GM23338 (cell line): ENCODE measurements at regions not wholly inside any gene's neighbourhood (a gene's known extent, or its start where the extent isn't known, plus 50 kb on each side); places are given as distances from the start of the nearest gene placed in this dataset.

Source experiments
- ATAC-seq: fragments of 200-7000 bp; cut with Tn5 transposase; 3 replicates; pipeline ENCODE4 v1.9.1; 2020
- DNase-seq: peaks from one replicate; pipeline ENCODE4 v3.0.0-alpha.2; 2015; ENCODE audit warnings: low spot score
- H2AFZ ChIP-seq: fragments of 200-600 bp; sonication (generic); 2 replicates; pipeline ENCODE4 v1.8.0; 2016; ENCODE audit warnings: antibody characterized with exemption, mild to moderate bottlenecking, moderate library complexity
- H3F3A ChIP-seq: fragments of 200-600 bp; sonication (generic); replicated peaks from 2 replicates; pipeline ENCODE4 v1.8.0; 2017; ENCODE audit warnings: antibody characterized with exemption, mixed run types, low read depth
- H3K27ac ChIP-seq: fragments of 200-600 bp; sonication (generic); 2 replicates; pipeline ENCODE4 v1.6.1; 2016; ENCODE audit warnings: low read depth
- H3K27me3 ChIP-seq: fragments of 200-600 bp; sonication (generic); 2 replicates; pipeline ENCODE4 v1.8.0; 2016; ENCODE audit warnings: mild to moderate bottlenecking, mixed run types, moderate library complexity; ENCODE audit not compliant: insufficient read depth
- H3K36me3 ChIP-seq: fragments of 200-600 bp; sonication (generic); 2 replicates; pipeline ENCODE4 v1.8.0; 2016; ENCODE audit warnings: mild to moderate bottlenecking; ENCODE audit not compliant: insufficient read depth
- H3K4me1 ChIP-seq: fragments of 200-600 bp; sonication (generic); 2 replicates; pipeline ENCODE4 v1.8.0; 2016; ENCODE audit warnings: mild to moderate bottlenecking, moderate library complexity; ENCODE audit not compliant: insufficient read depth
- H3K4me2 ChIP-seq: fragments of 200-600 bp; sonication (generic); 2 replicates; pipeline ENCODE4 v1.7.1; 2017; ENCODE audit warnings: mixed run types
- H3K4me3 ChIP-seq: fragments of 200-600 bp; sonication (generic); 2 replicates; pipeline ENCODE4 v1.6.1; 2016; ENCODE audit warnings: mixed run types
- H3K79me2 ChIP-seq: fragments of 200-600 bp; sonication (generic); replicated peaks from 2 replicates; pipeline ENCODE4 v1.8.0; 2017; ENCODE audit warnings: mild to moderate bottlenecking; ENCODE audit not compliant: insufficient read depth
- H3K9me2 ChIP-seq: fragments of 200-600 bp; sonication (generic); 2 replicates; pipeline ENCODE4 v1.8.0; 2017; ENCODE audit not compliant: insufficient read depth
- H4K20me1 ChIP-seq: fragments of 200-600 bp; sonication (generic); replicated peaks from 2 replicates; pipeline ENCODE4 v1.8.0; 2017; ENCODE audit warnings: mild to moderate bottlenecking; ENCODE audit not compliant: insufficient read depth
- H3K27ac Mint-ChIP-seq: 2 replicates; pipeline ENCODE4 v1.8.0; 2020; ENCODE audit warnings: inconsistent platforms, mild to moderate bottlenecking, moderate library complexity, mixed read lengths
- H3K27me3 Mint-ChIP-seq: 3 replicates; pipeline ENCODE4 v1.8.0; 2022; ENCODE audit warnings: low read depth, mild to moderate bottlenecking, moderate library complexity, mixed read lengths, inconsistent platforms; ENCODE audit not compliant: insufficient read depth, poor library complexity
- H3K36me3 Mint-ChIP-seq: 3 replicates; pipeline ENCODE4 v1.8.0; 2021; ENCODE audit warnings: low read depth, mild to moderate bottlenecking, inconsistent platforms, moderate library complexity, mixed read lengths
- H3K4me1 Mint-ChIP-seq: 3 replicates; pipeline ENCODE4 v1.8.0; 2020; ENCODE audit warnings: mild to moderate bottlenecking, inconsistent platforms, mixed read lengths
- H3K4me3 Mint-ChIP-seq: 3 replicates; pipeline ENCODE4 v1.8.0; 2021; ENCODE audit warnings: moderate library complexity, mild to moderate bottlenecking, inconsistent platforms, mixed read lengths
- H3K9me3 Mint-ChIP-seq: 3 replicates; pipeline ENCODE4 v1.8.0; 2020; ENCODE audit warnings: moderate library complexity, mild to moderate bottlenecking, inconsistent platforms, mixed read lengths
- CREB1 ChIP-seq: fragments of 250-450 bp; sonication (Bioruptor Pico); IDR thresholded peaks from 2 replicates; pipeline ENCODE4 v1.5.0; 2020; ENCODE audit warnings: low read depth, mild to moderate bottlenecking, moderate library complexity
- EZH2 ChIP-seq: fragments of 200-600 bp; sonication (generic); IDR thresholded peaks from one replicate; pipeline ENCODE4 v1.8.0; 2017; ENCODE audit warnings: antibody characterized with exemption, mild to moderate bottlenecking, low read depth; ENCODE audit not compliant: unreplicated experiment
- EZH2phosphoT487 ChIP-seq: fragments of 200-600 bp; sonication (generic); IDR thresholded peaks from one replicate; pipeline ENCODE4 v1.8.1; 2018; ENCODE audit warnings: antibody characterized with exemption; ENCODE audit not compliant: unreplicated experiment
- JUNB ChIP-seq: IDR thresholded peaks from one replicate; pipeline ENCODE4 v1.6.1; 2016; ENCODE audit warnings: antibody characterized with exemption; ENCODE audit not compliant: unreplicated experiment
- NANOG ChIP-seq: IDR thresholded peaks from 2 replicates; pipeline ENCODE4 v1.6.1; 2016; ENCODE audit warnings: antibody characterized with exemption, borderline replicate concordance
- POLR2AphosphoS5 ChIP-seq: IDR thresholded peaks from 2 replicates; pipeline ENCODE4 v1.6.1; 2016; ENCODE audit warnings: antibody characterized with exemption, low read depth
- STAT1 ChIP-seq: IDR thresholded peaks from one replicate; pipeline ENCODE4 v1.6.1; 2016; ENCODE audit warnings: antibody characterized with exemption; ENCODE audit not compliant: unreplicated experiment
- ZNF114 ChIP-seq: fragments of 250-450 bp; sonication (Bioruptor Pico); IDR thresholded peaks from 2 replicates; pipeline ENCODE4 v1.5.0; 2020; ENCODE audit warnings: mild to moderate bottlenecking, moderate library complexity
- ZNF331 ChIP-seq: fragments of 250-450 bp; sonication (Bioruptor Pico); IDR thresholded peaks from 2 replicates; pipeline ENCODE4 v1.5.0; 2020; ENCODE audit warnings: low read depth, mild to moderate bottlenecking, moderate library complexity
- TF ChIP-seq, protein P1 (sequence below): IDR thresholded peaks from 2 replicates; pipeline ENCODE4 v1.6.1; 2016; ENCODE audit warnings: antibody characterized with exemption
- TF ChIP-seq, protein P2 (sequence below), 2 experiments: fragments of 200-600 bp in 1 of 2; sonication (generic) in 1 of 2; conservative IDR thresholded peaks; 2 replicates each; pipeline versions ENCODE4 v1.5.1 to v1.6.1; 2016 to 2017; ENCODE audit warnings: antibody characterized with exemption in 2 of 2, low read depth in 2 of 2, mild to moderate bottlenecking in 2 of 2, moderate library complexity in 1 of 2

DNA sequence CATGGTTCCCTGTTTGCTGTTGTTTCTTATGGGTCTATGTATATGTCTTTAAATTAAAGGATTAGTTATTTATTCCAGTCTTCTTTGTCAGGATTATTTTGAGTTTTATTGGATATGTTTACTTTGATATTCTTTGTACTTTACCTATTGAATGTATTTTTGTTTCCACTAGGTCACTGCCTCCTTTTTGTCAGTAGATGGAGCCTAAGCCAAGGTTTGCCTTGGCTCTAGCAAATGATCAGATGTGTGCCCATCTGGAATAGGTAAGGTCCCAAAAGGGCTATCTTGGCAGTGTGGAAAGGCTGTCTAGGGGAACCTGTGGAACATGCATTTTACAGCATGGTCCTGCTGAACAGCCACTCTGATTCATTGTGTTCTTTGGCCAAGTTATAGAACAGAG, 337.3 kb upstream of the GHITM start:
- DNase-seq (peak; percentile 27), ATAC-seq (peak; percentile 50; the same call in 2 of the 3 replicates)
- no peaks in the 10 kb centered on the region for H4K20me1 ChIP-seq

DNA sequence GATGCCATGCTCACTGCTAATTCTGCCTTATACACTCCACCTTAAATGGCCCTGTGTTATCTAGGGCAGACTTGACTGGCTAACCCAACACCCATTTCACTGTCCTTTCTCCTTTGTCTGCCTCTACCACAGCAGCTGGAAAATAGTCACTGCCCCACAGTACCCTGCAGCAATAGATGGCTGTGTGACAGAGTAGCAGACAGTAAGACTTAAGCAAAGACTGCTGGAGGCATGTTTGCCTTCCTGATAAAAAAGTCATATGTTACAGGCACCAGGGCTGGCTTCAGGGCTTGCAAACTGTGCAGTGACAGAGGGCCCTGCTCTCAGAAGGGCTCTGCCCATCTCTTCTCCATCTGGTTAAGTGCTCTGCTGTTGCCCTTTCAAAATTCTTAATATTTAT, 332.6 kb upstream of the GHITM start:
- Mint-ChIP-seq H3K27me3 (no peaks in the 10 kb centered on the region), H3K27ac (no peak overlapping the region), H3K9me3 (peaks cover 7% of the 10 kb centered on the region; the same call in 1 of the 3 replicates), H3K36me3 (no peaks in the 10 kb centered on the region), H3K4me3 (no peak overlapping the region), H3K4me1 (no peaks in the 10 kb centered on the region)
- Histone ChIP-seq H2AFZ (no peak overlapping the region), H3K9me2 (no peaks in the 10 kb centered on the region), H3K27ac (no peak overlapping the region), H3K36me3 (no peaks in the 10 kb centered on the region), H3F3A (no peaks in the 10 kb centered on the region), H4K20me1 (no peaks in the 10 kb centered on the region), H3K4me1 (no peaks in the 10 kb centered on the region), H3K79me2 (no peaks in the 10 kb centered on the region), H3K4me3 (no peak overlapping the region), H3K4me2 (no peak overlapping the region), H3K27me3 (no peaks in the 10 kb centered on the region)
- DNase-seq (no peak), ATAC-seq (no peak)
- no peak for TF ChIP-seq EZH2phosphoT487
- TF ChIP-seq, protein P1, sequence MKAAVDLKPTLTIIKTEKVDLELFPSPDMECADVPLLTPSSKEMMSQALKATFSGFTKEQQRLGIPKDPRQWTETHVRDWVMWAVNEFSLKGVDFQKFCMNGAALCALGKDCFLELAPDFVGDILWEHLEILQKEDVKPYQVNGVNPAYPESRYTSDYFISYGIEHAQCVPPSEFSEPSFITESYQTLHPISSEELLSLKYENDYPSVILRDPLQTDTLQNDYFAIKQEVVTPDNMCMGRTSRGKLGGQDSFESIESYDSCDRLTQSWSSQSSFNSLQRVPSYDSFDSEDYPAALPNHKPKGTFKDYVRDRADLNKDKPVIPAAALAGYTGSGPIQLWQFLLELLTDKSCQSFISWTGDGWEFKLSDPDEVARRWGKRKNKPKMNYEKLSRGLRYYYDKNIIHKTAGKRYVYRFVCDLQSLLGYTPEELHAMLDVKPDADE = no peak
- TF ChIP-seq, protein P2, sequence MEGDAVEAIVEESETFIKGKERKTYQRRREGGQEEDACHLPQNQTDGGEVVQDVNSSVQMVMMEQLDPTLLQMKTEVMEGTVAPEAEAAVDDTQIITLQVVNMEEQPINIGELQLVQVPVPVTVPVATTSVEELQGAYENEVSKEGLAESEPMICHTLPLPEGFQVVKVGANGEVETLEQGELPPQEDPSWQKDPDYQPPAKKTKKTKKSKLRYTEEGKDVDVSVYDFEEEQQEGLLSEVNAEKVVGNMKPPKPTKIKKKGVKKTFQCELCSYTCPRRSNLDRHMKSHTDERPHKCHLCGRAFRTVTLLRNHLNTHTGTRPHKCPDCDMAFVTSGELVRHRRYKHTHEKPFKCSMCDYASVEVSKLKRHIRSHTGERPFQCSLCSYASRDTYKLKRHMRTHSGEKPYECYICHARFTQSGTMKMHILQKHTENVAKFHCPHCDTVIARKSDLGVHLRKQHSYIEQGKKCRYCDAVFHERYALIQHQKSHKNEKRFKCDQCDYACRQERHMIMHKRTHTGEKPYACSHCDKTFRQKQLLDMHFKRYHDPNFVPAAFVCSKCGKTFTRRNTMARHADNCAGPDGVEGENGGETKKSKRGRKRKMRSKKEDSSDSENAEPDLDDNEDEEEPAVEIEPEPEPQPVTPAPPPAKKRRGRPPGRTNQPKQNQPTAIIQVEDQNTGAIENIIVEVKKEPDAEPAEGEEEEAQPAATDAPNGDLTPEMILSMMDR (conservative IDR thresholded peaks at IDR 0.05; ENCODE audit: low read depth in 2 of 2) = no peak
- TF ChIP-seq JUNB = no peak
- TF ChIP-seq STAT1 = no peak
- no peak for TF ChIP-seq ZNF114 (CRISPR knock-in tag)
- no peak for TF ChIP-seq CREB1 (CRISPR knock-in tag)
- no peak for TF ChIP-seq EZH2
- TF ChIP-seq NANOG = no peak
- TF ChIP-seq ZNF331 = no peak

More for the DNA sequence above, 337.3 kb upstream of the GHITM start:
- Mint-ChIP-seq H3K27me3 (no peaks in the 10 kb centered on the region), H3K9me3 (peaks cover 9% of the 10 kb centered on the region; the same call in 2 of the 3 replicates), H3K4me3 (no peak overlapping the region), H3K36me3 (no peaks in the 10 kb centered on the region), H3K4me1 (no peaks in the 10 kb centered on the region), H3K27ac (no peak overlapping the region)
- H3K36me3 ChIP-seq = no peaks in the 10 kb centered on the region
- H3K4me3 ChIP-seq = no peak overlapping the region
- H3K27me3 ChIP-seq = no peaks in the 10 kb centered on the region
- no peak overlapping the region for H2AFZ ChIP-seq
- TF ChIP-seq, protein P2 (conservative IDR thresholded peaks at IDR 0.05; ENCODE audit: low read depth in 2 of 2) = peak; percentile 46 to 67
- no peak for TF ChIP-seq POLR2AphosphoS5
- no peaks in the 10 kb centered on the region for H3K79me2 ChIP-seq
- H3K4me2 ChIP-seq = no peak overlapping the region
- no peaks in the 10 kb centered on the region for H3K4me1 ChIP-seq
- H3F3A ChIP-seq = no peaks in the 10 kb centered on the region
- no peaks in the 10 kb centered on the region for H3K9me2 ChIP-seq
- H3K27ac ChIP-seq = no peak overlapping the region
